Transverse colon (tissue), 4 donors: ENCODE measurements at regions not wholly inside any gene's neighbourhood (a gene's known extent, or its start where the extent isn't known, plus 50 kb on each side); places are given as distances from the start of the nearest gene placed in this dataset.

Source experiments
- DNase-seq: peaks from one replicate; pipeline ENCODE4 v3.0.0-alpha.2; 2019
- H3K27ac ChIP-seq, 4 donors: fragments of 200-600 bp; sonication (generic); 2 replicates each; pipeline ENCODE4 v1.5.1; 2016 to 2018; ENCODE audit warnings: inconsistent platforms in 4 of 4
- H3K27me3 ChIP-seq: fragments of 200-600 bp; sonication (generic); 2 replicates; pipeline ENCODE4 v1.5.1; 2017; ENCODE audit warnings: inconsistent platforms
- H3K36me3 ChIP-seq, 4 donors: fragments of 200-600 bp; sonication (generic); 2 replicates each; pipeline ENCODE4 v1.5.1; 2017 to 2019; ENCODE audit warnings: inconsistent platforms in 4 of 4
- H3K4me1 ChIP-seq, 4 donors: fragments of 200-600 bp; sonication (generic); 2 replicates each; pipeline ENCODE4 v1.5.1; 2017 to 2020; ENCODE audit warnings: inconsistent platforms in 4 of 4
- H3K4me3 ChIP-seq, 4 donors: fragments of 200-600 bp; sonication (generic); 1 replicate in 1 of 4; 2 replicates in 3 of 4; pipeline versions ENCODE4 v1.5.1 to v1.6.1; 2017 to 2019; ENCODE audit warnings: inconsistent platforms in 4 of 4
- H3K9me3 ChIP-seq, 2 donors: fragments of 200-600 bp; sonication (generic); 2 replicates each; pipeline ENCODE4 v1.5.1; 2017 to 2019; ENCODE audit warnings: inconsistent platforms in 2 of 2
- EP300 ChIP-seq: sonication (generic); formaldehyde crosslinking; IDR thresholded peaks from one replicate; pipeline ENCODE4 v1.6.1; 2017; ENCODE audit warnings: antibody characterized with exemption, low read depth
- POLR2A ChIP-seq: fragments of 450-650 bp; IDR thresholded peaks from one replicate; pipeline ENCODE4 v1.6.1; 2016; ENCODE audit warnings: antibody characterized with exemption, mild to moderate bottlenecking, moderate library complexity
- POLR2AphosphoS5 ChIP-seq, 3 donors: sonication (generic); formaldehyde crosslinking; IDR thresholded peaks; one replicate each; pipeline ENCODE4 v1.6.1; 2016; ENCODE audit warnings: antibody characterized with exemption in 3 of 3
- WGBS, 2 donors: methylation state at CpG; one replicate each; pipeline ENCODE4 v1.1.5; 2018; ENCODE audit warnings: low coverage in 1 of 2; 5-methylcytosine and 5-hydroxymethylcytosine counted together
- in situ Hi-C, 4 donors: fragments of 200-750 bp; cut with MboI; loops; one replicate each; pipeline versions ENCODE4 v1.15.0 to v1.15.1; 2017; ENCODE audit warnings: low sequenced_read_pairs in 3 of 4, low pct_ligation_motif_present in 1 of 4, low pct_unique_long_range_greater_than_20kb in 1 of 4
- intact Hi-C: fragments of 100-400 bp; cut with DNase I; formaldehyde crosslinking; loops from one replicate; pipeline ENCODE4 v1.15.1; 2023; ENCODE audit warnings: low total_unique reads
- TF ChIP-seq, protein P1 (sequence below), 5 experiments: fragments of 200-600 bp in 3 of 5; fragments of 450-650 bp in 2 of 5; sonication (generic) in 3 of 5; IDR thresholded peaks; 1 replicate in 2 of 5; 2 replicates in 3 of 5; pipeline ENCODE4 v1.5.1; 2016 to 2017; ENCODE audit warnings: antibody characterized with exemption in 5 of 5, inconsistent platforms in 3 of 5, mild to moderate bottlenecking in 2 of 5, moderate library complexity in 1 of 5

- TF ChIP-seq POLR2AphosphoS5 (IDR thresholded peaks at IDR 0.05) (no peak), EP300 (no peak), POLR2A (no peak)
- TF ChIP-seq, protein P1, sequence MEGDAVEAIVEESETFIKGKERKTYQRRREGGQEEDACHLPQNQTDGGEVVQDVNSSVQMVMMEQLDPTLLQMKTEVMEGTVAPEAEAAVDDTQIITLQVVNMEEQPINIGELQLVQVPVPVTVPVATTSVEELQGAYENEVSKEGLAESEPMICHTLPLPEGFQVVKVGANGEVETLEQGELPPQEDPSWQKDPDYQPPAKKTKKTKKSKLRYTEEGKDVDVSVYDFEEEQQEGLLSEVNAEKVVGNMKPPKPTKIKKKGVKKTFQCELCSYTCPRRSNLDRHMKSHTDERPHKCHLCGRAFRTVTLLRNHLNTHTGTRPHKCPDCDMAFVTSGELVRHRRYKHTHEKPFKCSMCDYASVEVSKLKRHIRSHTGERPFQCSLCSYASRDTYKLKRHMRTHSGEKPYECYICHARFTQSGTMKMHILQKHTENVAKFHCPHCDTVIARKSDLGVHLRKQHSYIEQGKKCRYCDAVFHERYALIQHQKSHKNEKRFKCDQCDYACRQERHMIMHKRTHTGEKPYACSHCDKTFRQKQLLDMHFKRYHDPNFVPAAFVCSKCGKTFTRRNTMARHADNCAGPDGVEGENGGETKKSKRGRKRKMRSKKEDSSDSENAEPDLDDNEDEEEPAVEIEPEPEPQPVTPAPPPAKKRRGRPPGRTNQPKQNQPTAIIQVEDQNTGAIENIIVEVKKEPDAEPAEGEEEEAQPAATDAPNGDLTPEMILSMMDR (IDR thresholded peaks at IDR 0.05), result no peak
- Histone ChIP-seq H3K27ac (no peak overlapping the region), H3K4me3 (no peak overlapping the region), H3K36me3 (no peaks in the 10 kb centered on the region), H3K27me3 (no peaks in the 10 kb centered on the region), H3K4me1 (no peaks in the 10 kb centered on the region), H3K9me3 (no peaks in the 10 kb centered on the region)
- intact Hi-C loops, result no loop called here
- in situ Hi-C loops, result no loop called here
- WGBS, 2 donors, result 81 to 85% methylated on average over 3 of the region's 3 CpGs
- DNase-seq, result no peak
Observed at GRCh38 chr6:6764764-6765434, 176.4 kb downstream of the LY86 start.

GRCh38 chr6:6766230-6766905 lies 177.8 kb downstream of the LY86 start:
- intact Hi-C loops, result no loop called here
- H3K9me3 ChIP-seq, result no peaks in the 10 kb centered on the region
- DNase-seq, result no peak
- TF ChIP-seq POLR2A, result no peak
- TF ChIP-seq, protein P1 (IDR thresholded peaks at IDR 0.05), result no peak
- no peak for TF ChIP-seq EP300
- TF ChIP-seq POLR2AphosphoS5 (IDR thresholded peaks at IDR 0.05), result no peak
- no peaks in the 10 kb centered on the region for H3K36me3 ChIP-seq
- in situ Hi-C loops, result no loop called here
- no peaks in the 10 kb centered on the region for H3K4me1 ChIP-seq
- H3K27ac ChIP-seq, result no peak overlapping the region
- WGBS, 2 donors, result 94 to 100% methylated on average over 2 to 6 of the region's 6 CpGs
- no peaks in the 10 kb centered on the region for H3K27me3 ChIP-seq
- no peak overlapping the region for H3K4me3 ChIP-seq

- 78 to 88% methylated on average over 1 of the region's 1 CpG for WGBS, 2 donors
- H3K4me1 ChIP-seq, result no peaks in the 10 kb centered on the region
- H3K36me3 ChIP-seq, result no peaks in the 10 kb centered on the region
- H3K27ac ChIP-seq, result no peak overlapping the region
- no peak overlapping the region for H3K4me3 ChIP-seq
- DNase-seq, result no peak
- TF ChIP-seq EP300 (no peak), POLR2A (no peak), POLR2AphosphoS5 (IDR thresholded peaks at IDR 0.05) (no peak)
- TF ChIP-seq, protein P1 (IDR thresholded peaks at IDR 0.05), result no peak
- in situ Hi-C loops (no loop called here), intact Hi-C loops (no loop called here)
- no peaks in the 10 kb centered on the region for H3K27me3 ChIP-seq
- H3K9me3 ChIP-seq, result no peaks in the 10 kb centered on the region
Observed at GRCh38 chr6:6769466-6769865, 180.9 kb downstream of the LY86 start.

DNA sequence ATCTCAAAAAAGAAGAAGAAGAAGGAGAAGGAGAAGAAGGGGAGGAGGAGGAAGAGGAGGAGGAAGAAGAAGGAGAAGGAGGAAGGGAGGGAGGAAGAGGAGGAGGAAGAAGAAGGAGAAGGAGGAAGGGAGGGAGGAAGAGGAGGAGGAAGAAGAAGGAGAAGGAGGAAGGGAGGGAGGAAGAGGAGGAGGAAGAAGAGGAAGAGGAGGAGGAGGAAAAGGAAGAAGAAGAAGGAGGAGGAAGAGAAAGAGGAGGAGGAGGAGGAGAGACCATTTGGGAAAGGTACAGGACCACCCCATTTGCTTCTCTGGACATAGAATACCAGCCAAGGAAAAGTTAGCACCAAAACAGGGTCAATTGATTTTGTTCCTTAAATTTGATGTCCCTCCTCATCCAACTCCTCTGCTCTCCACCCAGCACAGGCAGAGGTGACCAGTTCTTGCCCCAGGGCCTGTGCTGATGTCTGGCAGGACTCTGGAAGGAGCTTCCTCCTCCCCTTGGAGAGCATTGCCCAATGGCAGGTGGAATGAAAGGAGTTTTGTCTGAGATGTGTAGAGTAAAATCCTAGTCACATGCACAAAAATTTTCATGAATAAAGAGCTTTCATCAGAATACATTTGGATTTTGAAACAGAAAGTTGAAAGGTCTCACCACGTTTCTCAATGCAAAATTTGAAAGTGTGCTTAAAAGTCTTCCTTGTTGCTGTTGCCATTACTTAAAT lies 182.9 kb downstream of the LY86 start:
- no peak overlapping the region for H3K4me3 ChIP-seq
- intact Hi-C loops (no loop called here), in situ Hi-C loops (no loop called here)
- no peak for TF ChIP-seq POLR2A
- TF ChIP-seq POLR2AphosphoS5 (IDR thresholded peaks at IDR 0.05), result no peak
- TF ChIP-seq EP300, result no peak
- TF ChIP-seq, protein P1 (IDR thresholded peaks at IDR 0.05), result no peak
- no peaks in the 10 kb centered on the region for H3K36me3 ChIP-seq
- WGBS, 2 donors, result 51 to 75% methylated on average over 1 of the region's 1 CpG
- H3K27me3 ChIP-seq, result no peaks in the 10 kb centered on the region
- no peak overlapping the region for H3K27ac ChIP-seq
- DNase-seq, result no peak
- H3K4me1 ChIP-seq, result no peaks in the 10 kb centered on the region
- H3K9me3 ChIP-seq, result no peaks in the 10 kb centered on the region
